SK-N-SH (cell line): ENCODE measurements at regions not wholly inside any gene's neighbourhood (a gene's known extent, or its start where the extent isn't known, plus 50 kb on each side); places are given as distances from the start of the nearest gene placed in this dataset.
"Not testable (repeated sequence)": the region's sequence is repeated elsewhere in the genome, so short reads cannot be mapped to it uniquely, and the experiment has no call there.

Source experiments
- CTCF ChIA-PET: fragments of 300-600, 350-600 bp; formaldehyde crosslinking; extraction: SDS; loops from one replicate; lab custom pipeline; 2021; lab: Yijun Ruan, JAX
- POLR2A ChIA-PET: fragments of 350-600 bp; sonication (Branson Sonifier 250); formaldehyde crosslinking; extraction: SDS; loops from one replicate; lab custom pipeline; 2020; ENCODE audit warnings: antibody characterized with exemption, inconsistent platforms; lab: Yijun Ruan, JAX
- DNase-seq: peaks from one replicate; pipeline ENCODE4 v3.0.0; 2012
- H2AFZ ChIP-seq: fragments of 200-600 bp; sonication (generic); 2 replicates; pipeline ENCODE4 v1.8.1; 2016; ENCODE audit warnings: antibody characterized with exemption, mild to moderate bottlenecking, low read depth
- H3F3A ChIP-seq: fragments of 200-600 bp; sonication (generic); replicated peaks from 2 replicates; pipeline ENCODE3; 2016; ENCODE audit warnings: antibody characterized with exemption, mild to moderate bottlenecking; ENCODE audit not compliant: insufficient read depth
- H3K27ac ChIP-seq, 2 experiments: fragments of 200-500 bp in 1 of 2; fragments of 200-600 bp in 1 of 2; sonication (Bioruptor generic) in 1 of 2; sonication (generic), shearing (Covaris generic) in 1 of 2; 2 replicates each; pipeline versions ENCODE4 v1.5.1 to v1.6.1; 2014 to 2016; ENCODE audit warnings: low read depth in 2 of 2, inconsistent platforms in 1 of 2, low read length in 1 of 2, mild to moderate bottlenecking in 1 of 2, mixed read lengths in 1 of 2
- H3K27me3 ChIP-seq: fragments of 200-600 bp; sonication (generic), shearing (Covaris generic); 2 replicates; pipeline ENCODE4 v1.6.1; 2016; ENCODE audit warnings: mixed run types; ENCODE audit not compliant: insufficient read depth
- H3K36me3 ChIP-seq, 2 experiments: fragments of 200-500 bp in 1 of 2; fragments of 200-600 bp in 1 of 2; sonication (Bioruptor generic) in 1 of 2; sonication (generic) in 1 of 2; replicated peaks in 1 of 2; 2 replicates each; pipeline versions ENCODE3 to v1.5.1; 2014 to 2016; ENCODE audit warnings: low read length in 1 of 2, mild to moderate bottlenecking in 1 of 2; ENCODE audit not compliant: insufficient read depth in 2 of 2, control insufficient read depth in 1 of 2
- H3K4me1 ChIP-seq, 2 experiments: fragments of 200-500 bp in 1 of 2; fragments of 200-600 bp in 1 of 2; sonication (Bioruptor generic) in 1 of 2; sonication (generic), shearing (Covaris generic) in 1 of 2; 2 replicates each; pipeline versions ENCODE4 v1.5.1 to v1.6.1; 2014 to 2016; ENCODE audit warnings: low read depth in 1 of 2, low read length in 1 of 2, mixed run types in 1 of 2; ENCODE audit not compliant: insufficient read depth in 2 of 2, control insufficient read depth in 1 of 2
- H3K4me2 ChIP-seq: fragments of 200-600 bp; sonication (generic), shearing (Covaris generic); 2 replicates; pipeline ENCODE4 v1.6.1; 2017; ENCODE audit warnings: mixed run types
- H3K4me3 ChIP-seq, 2 experiments: fragments of 200-500 bp in 1 of 2; fragments of 200-600 bp in 1 of 2; sonication (Bioruptor generic) in 1 of 2; sonication (generic), shearing (Covaris generic) in 1 of 2; 2 replicates each; pipeline versions ENCODE4 v1.5.1 to v1.8.1; 2014 to 2016; ENCODE audit warnings: low read depth in 2 of 2, inconsistent platforms in 1 of 2, low read length in 1 of 2, mild to moderate bottlenecking in 1 of 2, mixed read lengths in 1 of 2, moderate library complexity in 1 of 2
- H3K79me2 ChIP-seq: fragments of 200-600 bp; sonication (generic); 2 replicates; pipeline ENCODE4 v1.8.1; 2017; ENCODE audit warnings: mild to moderate bottlenecking; ENCODE audit not compliant: insufficient read depth
- H3K9ac ChIP-seq: fragments of 200-600 bp; sonication (generic); 2 replicates; pipeline ENCODE4 v1.6.1; 2017; ENCODE audit warnings: mixed run types
- H3K9me2 ChIP-seq: fragments of 200-600 bp; sonication (generic); 2 replicates; pipeline ENCODE4 v1.6.1; 2017; ENCODE audit warnings: mixed run types
- H3K9me3 ChIP-seq: fragments of 200-600 bp; sonication (generic); 2 replicates; pipeline ENCODE4 v1.6.1; 2017; ENCODE audit warnings: mixed run types, mild to moderate bottlenecking, moderate library complexity
- H4K20me1 ChIP-seq: fragments of 200-600 bp; sonication (generic); 2 replicates; pipeline ENCODE4 v1.6.1; 2017; ENCODE audit warnings: mild to moderate bottlenecking, mixed run types; ENCODE audit not compliant: insufficient read depth
- ELF1 ChIP-seq: IDR thresholded peaks from 2 replicates; pipeline ENCODE4 v1.4.0; 2012
- FOSL2 ChIP-seq: IDR thresholded peaks from 2 replicates; pipeline ENCODE4 v1.4.0; 2012; ENCODE audit warnings: low read depth, mild to moderate bottlenecking, moderate library complexity, borderline replicate concordance
- FOXJ3 ChIP-seq: sonication (generic); formaldehyde crosslinking; IDR thresholded peaks from 2 replicates; pipeline ENCODE4 v1.5.1; 2020; ENCODE audit warnings: mild to moderate bottlenecking, missing genetic modification reagents
- GABPA ChIP-seq: IDR thresholded peaks from 2 replicates; pipeline ENCODE4 v1.4.0; 2012; ENCODE audit warnings: low read depth, mild to moderate bottlenecking
- JUND ChIP-seq: IDR thresholded peaks from 2 replicates; pipeline ENCODE4 v1.4.0; 2012
- NFIC ChIP-seq: IDR thresholded peaks from 2 replicates; pipeline ENCODE4 v1.4.0; 2012; ENCODE audit warnings: borderline replicate concordance
- NRF1 ChIP-seq: IDR thresholded peaks from 2 replicates; pipeline ENCODE4 v1.6.1; 2012; ENCODE audit warnings: low read depth, mild to moderate bottlenecking, low read length
- PBX3 ChIP-seq: IDR thresholded peaks from 2 replicates; pipeline ENCODE4; 2012
- POLR2AphosphoS5 ChIP-seq: IDR thresholded peaks from 2 replicates; pipeline ENCODE4 v1.6.1; 2012; ENCODE audit warnings: low read depth, low read length
- RCOR1 ChIP-seq: fragments of 150-350 bp; IDR thresholded peaks from 2 replicates; pipeline ENCODE4 v1.6.1; 2017; ENCODE audit warnings: antibody characterized with exemption, low read length
- RFX5 ChIP-seq: IDR thresholded peaks from 2 replicates; pipeline ENCODE4 v1.6.1; 2012; ENCODE audit warnings: mild to moderate bottlenecking, improper control_type of control experiment, low read length
- RXRA ChIP-seq: IDR thresholded peaks from 2 replicates; pipeline ENCODE4 v1.4.0; 2012; ENCODE audit warnings: low read depth, mild to moderate bottlenecking, borderline replicate concordance
- SIN3A ChIP-seq: IDR thresholded peaks from 2 replicates; pipeline ENCODE4 v1.6.1; 2012; ENCODE audit warnings: low read depth, mild to moderate bottlenecking, low read length, moderate library complexity, borderline replicate concordance
- SMC3 ChIP-seq: IDR thresholded peaks from 2 replicates; pipeline ENCODE4 v1.6.1; 2012; ENCODE audit warnings: low read depth, low read length, improper control_type of control experiment
- TAF1 ChIP-seq: IDR thresholded peaks from 2 replicates; pipeline ENCODE4 v1.6.1; 2012; ENCODE audit warnings: low read depth, mild to moderate bottlenecking, low read length, moderate library complexity, borderline replicate concordance
- TCF12 ChIP-seq: IDR thresholded peaks from 2 replicates; pipeline ENCODE4 v1.4.0; 2012
- YY1 ChIP-seq: IDR thresholded peaks from 2 replicates; pipeline ENCODE4 v1.4.0; 2012; ENCODE audit warnings: low read depth, mild to moderate bottlenecking
- WGBS: methylation state at CpG from one replicate; pipeline ENCODE4 v1.1.6; 2017; ENCODE audit warnings: low lambda C conversion rate; 5-methylcytosine and 5-hydroxymethylcytosine counted together
- TF ChIP-seq, protein P1 (sequence below): IDR thresholded peaks from 2 replicates; pipeline ENCODE4 v1.4.0; 2012; ENCODE audit warnings: low read depth, borderline replicate concordance

GRCh38 chr3:35146256-35147035, 492.9 kb upstream of the ARPP21 start:
- CTCF ChIA-PET, H3K27me3 ChIP-seq, H3K9me3 ChIP-seq, H3K4me1 ChIP-seq, H2AFZ ChIP-seq, H3K9me2 ChIP-seq, DNase-seq, H3K9ac ChIP-seq, H3K36me3 ChIP-seq, H3K79me2 ChIP-seq, H4K20me1 ChIP-seq, H3K4me3 ChIP-seq, POLR2A ChIA-PET, H3K27ac ChIP-seq, H3F3A ChIP-seq, H3K4me2 ChIP-seq: not testable (repeated sequence)
- WGBS, result 53% methylated on average over 10 of the region's 10 CpGs

DNA sequence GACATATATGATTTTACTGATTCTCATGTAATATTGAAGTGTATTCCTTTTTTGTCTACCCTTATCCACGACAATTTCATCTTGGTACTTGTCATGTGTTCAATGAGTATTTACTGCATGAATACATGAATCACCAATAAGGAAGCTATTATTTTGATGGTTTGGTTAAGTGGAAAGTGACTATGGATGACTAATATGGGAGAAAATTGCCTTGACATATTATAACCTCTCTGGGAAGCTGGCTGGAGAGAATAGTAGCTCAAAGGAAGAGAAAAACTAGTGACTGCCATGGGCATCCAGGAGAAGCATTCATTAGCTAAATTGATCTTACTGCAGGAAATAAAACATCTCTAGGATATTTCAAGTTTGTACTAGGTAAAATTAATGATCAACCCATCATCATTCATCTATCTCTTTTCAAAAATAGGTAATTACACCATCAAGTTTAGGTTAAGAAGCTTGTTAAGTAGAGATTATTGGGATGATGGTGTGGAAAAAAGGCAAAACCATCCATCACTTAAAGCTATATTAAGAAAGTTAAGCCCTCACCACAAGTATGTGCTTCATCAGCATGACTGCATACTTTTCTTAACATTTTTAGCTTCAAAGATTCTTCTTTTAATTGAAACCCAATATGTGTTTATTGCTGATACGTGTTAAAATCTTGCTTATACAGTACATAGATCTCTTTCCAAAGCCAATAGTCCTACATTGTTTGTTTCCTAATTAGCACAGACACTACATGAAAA, 455.2 kb upstream of the ARPP21 start:
- no peak overlapping the region for H3K9ac ChIP-seq
- H3K79me2 ChIP-seq, result no peaks in the 10 kb centered on the region
- no peak overlapping the region for H3K4me3 ChIP-seq
- no peaks in the 10 kb centered on the region for H3K4me1 ChIP-seq
- no peak overlapping the region for H3K4me2 ChIP-seq
- no peak overlapping the region for H3K27ac ChIP-seq
- ChIA-PET CTCF (interaction anchor here (0.7 kb wide), 1 partner anchor 223 kb away, joined by 3 read pairs; no protein-coding TSS in a partner anchor), POLR2A (no interaction called here)
- no peak overlapping the region for H2AFZ ChIP-seq
- no peaks in the 10 kb centered on the region for H3K9me2 ChIP-seq
- 17% methylated on average over 2 of the region's 2 CpGs for WGBS
- no peaks in the 10 kb centered on the region for H3K36me3 ChIP-seq
- TF ChIP-seq, protein P1, sequence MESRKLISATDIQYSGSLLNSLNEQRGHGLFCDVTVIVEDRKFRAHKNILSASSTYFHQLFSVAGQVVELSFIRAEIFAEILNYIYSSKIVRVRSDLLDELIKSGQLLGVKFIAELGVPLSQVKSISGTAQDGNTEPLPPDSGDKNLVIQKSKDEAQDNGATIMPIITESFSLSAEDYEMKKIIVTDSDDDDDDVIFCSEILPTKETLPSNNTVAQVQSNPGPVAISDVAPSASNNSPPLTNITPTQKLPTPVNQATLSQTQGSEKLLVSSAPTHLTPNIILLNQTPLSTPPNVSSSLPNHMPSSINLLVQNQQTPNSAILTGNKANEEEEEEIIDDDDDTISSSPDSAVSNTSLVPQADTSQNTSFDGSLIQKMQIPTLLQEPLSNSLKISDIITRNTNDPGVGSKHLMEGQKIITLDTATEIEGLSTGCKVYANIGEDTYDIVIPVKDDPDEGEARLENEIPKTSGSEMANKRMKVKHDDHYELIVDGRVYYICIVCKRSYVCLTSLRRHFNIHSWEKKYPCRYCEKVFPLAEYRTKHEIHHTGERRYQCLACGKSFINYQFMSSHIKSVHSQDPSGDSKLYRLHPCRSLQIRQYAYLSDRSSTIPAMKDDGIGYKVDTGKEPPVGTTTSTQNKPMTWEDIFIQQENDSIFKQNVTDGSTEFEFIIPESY, result no peak
- no peak for TF ChIP-seq ELF1
- no peak for TF ChIP-seq FOXJ3 (CRISPR knock-in tag)
- TF ChIP-seq RXRA, result no peak
- TF ChIP-seq NFIC, result no peak
- no peak for TF ChIP-seq SIN3A
- no peak for TF ChIP-seq GABPA
- TF ChIP-seq YY1, result no peak
- TF ChIP-seq, all 33 proteins: peak for 0
- Histone ChIP-seq H4K20me1 (no peaks in the 10 kb centered on the region), H3K27me3 (no peaks in the 10 kb centered on the region), H3K9me3 (no peaks in the 10 kb centered on the region), H3F3A (no peaks in the 10 kb centered on the region)
- no peak for DNase-seq

DNA sequence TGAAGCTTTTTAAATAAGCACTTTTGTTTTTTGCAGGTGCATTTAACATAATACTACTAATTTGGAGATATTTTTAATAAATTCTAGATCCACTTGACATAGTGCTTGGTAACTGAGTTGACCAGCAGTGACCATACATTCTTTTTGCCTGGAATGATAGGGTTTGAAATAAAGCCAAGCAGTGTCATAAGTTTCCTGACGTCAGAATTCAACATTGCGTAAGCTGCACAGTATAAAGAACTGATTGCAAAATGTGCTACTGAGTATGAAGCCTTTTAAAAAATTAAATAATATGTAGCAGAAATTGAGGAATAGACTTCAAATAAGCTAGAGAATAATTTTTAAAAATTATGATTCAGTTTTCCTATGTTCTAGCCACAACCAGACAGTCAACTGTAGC, 454.6 kb upstream of the ARPP21 start:
- no peak for DNase-seq
- no peaks in the 10 kb centered on the region for H3K4me1 ChIP-seq
- 48% methylated on average over 2 of the region's 2 CpGs for WGBS
- TF ChIP-seq RCOR1 (no peak), FOSL2 (no peak), SIN3A (no peak), POLR2AphosphoS5 (no peak), RXRA (no peak), GABPA (no peak), TAF1 (no peak), JUND (no peak), PBX3 (no peak), SMC3 (no peak), NRF1 (no peak), TCF12 (no peak), FOXJ3 (CRISPR knock-in tag) (no peak), RFX5 (no peak)

More for the DNA sequence above, 454.6 kb upstream of the ARPP21 start:
- POLR2A ChIA-PET, result no interaction called here
- no peak overlapping the region for H3K27ac ChIP-seq
- H3K9ac ChIP-seq, result no peak overlapping the region
- no peaks in the 10 kb centered on the region for H3K79me2 ChIP-seq
- H4K20me1 ChIP-seq, result no peaks in the 10 kb centered on the region
- no peaks in the 10 kb centered on the region for H3F3A ChIP-seq
- H3K4me2 ChIP-seq, result no peak overlapping the region
- no peaks in the 10 kb centered on the region for H3K27me3 ChIP-seq
- no peaks in the 10 kb centered on the region for H3K9me2 ChIP-seq
- no peaks in the 10 kb centered on the region for H3K9me3 ChIP-seq
- H3K4me3 ChIP-seq, result no peak overlapping the region
- CTCF ChIA-PET, result interaction anchor here (0.7 kb wide), 1 partner anchor 224 kb away, joined by 3 read pairs; no protein-coding TSS in a partner anchor
- H3K36me3 ChIP-seq, result no peaks in the 10 kb centered on the region
- no peak overlapping the region for H2AFZ ChIP-seq
